Stromal cell of bone marrow (primary cell): ENCODE measurements at regions not wholly inside any gene's neighbourhood (a gene's known extent, or its start where the extent isn't known, plus 50 kb on each side); places are given as distances from the start of the nearest gene placed in this dataset.
"Not testable (repeated sequence)": the region's sequence is repeated elsewhere in the genome, so short reads cannot be mapped to it uniquely, and the experiment has no call there.

ENCODE experiments used
- DNase-seq: peaks from one replicate; pipeline ENCODE4 v3.0.0-alpha.2; 2012; ENCODE audit warnings: low read depth

DNA sequence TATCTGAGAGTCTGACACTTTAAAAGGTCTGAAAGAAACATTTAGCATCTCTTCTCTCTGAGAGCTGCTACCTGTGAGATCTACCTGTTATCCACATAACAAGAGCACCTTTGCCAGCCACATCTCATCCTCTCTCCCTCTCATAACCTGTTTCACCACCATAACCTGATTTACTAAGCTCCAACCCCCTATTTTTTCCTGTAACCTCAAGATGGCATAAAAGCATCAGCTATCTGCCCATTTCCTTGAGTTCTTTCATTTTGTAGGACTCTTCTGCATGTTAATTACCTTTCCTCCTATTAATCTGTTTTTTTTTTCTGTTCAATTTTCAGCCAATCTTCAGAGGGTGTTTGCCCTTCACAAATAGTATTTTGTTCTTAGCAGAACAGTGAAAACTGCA is 136.5 kb upstream of the KCNK1 start:
- no peak for DNase-seq

DNA sequence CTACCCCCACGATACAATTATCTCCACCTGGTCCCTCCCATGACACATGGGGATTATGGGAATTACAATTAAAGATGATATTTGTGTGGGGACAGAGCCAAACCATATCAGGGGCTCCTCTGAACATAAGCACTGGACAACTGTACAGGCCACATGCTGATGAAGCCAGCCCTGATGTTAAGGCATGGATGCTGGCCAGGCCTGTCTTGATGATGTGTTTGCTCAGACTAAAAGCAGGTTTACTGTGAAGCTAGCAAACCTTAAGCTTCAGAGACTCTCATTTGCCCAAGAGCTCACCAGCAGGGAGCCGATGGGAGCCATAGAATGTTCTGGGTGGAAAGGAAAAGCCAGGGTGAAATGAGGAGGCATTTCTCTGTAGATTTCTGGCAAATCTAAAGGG is 135.3 kb upstream of the KCNK1 start:
- no peak for DNase-seq

DNA sequence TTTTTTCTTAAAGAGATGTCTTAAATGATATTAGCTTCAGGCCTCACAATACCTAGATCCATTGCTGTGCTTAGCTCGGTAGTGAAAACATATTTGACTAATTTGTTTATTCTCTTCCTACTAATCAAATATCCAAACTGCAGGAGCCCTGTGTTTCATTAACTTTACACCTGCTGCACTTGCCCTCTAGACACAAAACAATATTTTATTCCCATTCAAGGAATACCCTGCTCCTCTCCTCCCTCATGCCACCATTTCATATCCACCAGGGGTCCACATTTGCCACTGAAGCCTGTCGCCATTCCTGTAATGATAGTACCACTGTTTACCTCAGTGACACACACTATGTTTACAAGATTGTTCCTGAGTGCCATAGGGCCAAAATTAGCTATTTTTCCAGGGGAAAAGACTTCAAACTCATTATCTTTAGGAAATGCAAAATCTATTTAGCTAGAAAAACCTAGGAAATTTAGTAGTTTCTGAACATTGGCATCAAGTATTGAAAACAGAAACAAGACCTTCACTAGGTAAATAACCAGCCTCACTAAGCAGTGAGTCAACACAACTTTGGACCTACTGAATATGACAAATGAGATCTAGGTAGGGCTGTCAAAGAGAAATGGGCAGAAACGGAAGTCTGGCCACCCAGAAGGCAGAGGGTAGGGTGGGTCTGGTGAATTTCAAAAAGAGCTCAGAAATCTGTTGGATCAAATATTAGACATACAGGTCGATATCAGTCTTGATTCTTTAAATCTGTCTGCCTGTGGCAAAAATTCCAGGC is 134.6 kb upstream of the KCNK1 start:
- no peak for DNase-seq

DNA sequence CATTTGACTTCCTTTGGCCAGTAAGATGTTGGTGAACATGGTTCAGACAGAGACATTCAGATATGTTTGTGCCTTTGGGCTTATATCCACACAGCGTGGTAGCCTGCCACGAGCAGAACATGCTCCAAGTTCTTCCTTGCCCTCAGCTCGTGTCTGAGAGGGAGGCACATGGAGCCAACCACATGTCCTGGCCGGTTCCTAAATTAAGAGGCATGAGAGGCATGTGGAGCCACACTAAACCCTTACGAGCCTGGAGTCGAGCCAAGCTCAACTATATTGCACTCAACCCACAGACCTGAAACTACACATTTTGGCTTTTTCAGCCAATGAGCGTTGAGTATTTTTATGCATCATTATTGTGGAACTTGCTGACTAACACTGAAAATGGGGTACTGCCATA is 133.7 kb upstream of the KCNK1 start:
- DNase-seq = no peak

DNA sequence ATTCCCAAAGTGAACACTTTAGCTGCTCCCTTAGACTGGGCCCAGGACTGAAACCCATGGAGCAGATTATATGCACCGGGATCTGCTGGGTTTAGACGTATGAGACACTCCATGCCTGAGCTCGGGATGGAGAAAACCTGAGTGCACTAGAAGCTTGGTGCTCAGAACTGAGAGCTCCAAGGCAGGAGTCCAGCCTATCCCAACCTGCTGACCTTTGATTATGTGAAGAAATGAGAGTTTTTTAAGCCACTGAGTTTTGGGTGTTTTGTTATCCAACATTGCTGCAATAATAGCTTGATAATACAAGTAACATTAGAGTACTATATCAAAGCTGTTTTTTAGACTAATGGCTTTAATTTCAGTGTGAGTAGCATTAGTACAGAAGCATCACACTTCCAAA is 131.5 kb upstream of the KCNK1 start:
- no peak for DNase-seq

DNA sequence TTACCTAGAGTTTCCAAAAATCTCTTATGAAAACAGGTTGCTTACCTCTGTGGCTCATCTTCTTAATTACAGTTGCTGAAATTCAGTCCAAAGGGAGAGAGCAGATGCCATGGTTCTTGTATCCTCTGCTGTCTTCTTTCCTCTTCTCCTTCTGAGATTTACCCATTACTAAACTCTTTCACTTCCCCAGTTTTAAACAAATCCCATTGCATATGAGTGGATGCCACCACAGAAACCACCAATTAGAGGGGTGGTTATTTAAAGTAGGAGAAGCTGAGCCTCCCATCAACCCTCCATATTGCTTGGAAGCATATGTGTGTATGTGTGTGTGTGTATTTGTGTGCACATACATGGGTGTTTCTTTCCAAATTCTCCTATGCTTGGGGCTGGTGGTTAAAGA is 128.5 kb upstream of the KCNK1 start:
- DNase-seq = no peak

DNA sequence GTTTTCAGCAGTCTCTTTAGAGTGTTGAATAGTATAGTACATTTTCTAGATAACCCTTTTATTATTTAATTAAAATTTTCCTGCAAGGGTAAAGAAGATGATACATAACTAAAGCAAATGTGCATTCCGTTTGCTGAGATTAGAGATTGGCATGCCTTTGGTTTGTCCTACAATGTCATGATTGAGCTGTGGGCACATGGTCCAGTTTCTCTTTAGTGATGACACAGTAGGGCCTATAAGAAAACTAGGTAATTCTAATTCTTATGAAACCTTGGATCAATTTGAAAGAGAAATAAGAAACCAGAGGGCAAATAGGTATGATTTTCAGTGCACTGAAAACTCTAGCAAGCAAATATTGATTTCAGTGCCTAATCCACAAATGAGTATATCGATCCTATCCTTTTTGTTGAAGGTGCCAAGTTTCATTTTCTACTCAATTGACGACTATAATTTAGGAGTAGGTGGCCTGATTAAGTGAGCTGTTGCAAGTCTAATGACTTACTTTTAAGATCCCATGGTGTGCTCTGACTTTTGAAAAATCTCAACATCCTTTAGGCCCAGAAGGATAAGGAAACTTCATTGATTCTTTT is 128.0 kb upstream of the KCNK1 start:
- DNase-seq = no peak

DNA sequence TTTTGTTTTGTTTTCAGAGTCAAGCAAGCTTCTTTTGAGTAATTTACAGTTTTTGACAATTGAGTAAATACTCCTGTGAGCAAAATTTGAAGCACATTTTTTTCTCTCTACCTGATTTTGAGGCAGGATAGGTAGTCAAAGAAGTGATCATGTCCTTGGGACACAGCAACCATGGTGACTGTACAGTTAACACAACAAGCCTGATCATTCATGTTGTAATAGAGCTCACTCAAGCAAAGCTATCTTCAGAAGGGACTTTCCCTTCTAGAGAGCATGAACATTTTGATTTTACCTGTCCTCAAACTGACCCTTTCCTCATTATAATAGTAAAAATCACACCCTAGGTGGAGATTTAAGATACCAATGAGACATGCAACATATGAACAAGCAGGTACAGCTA is 126.5 kb upstream of the KCNK1 start:
- DNase-seq = no peak

DNA sequence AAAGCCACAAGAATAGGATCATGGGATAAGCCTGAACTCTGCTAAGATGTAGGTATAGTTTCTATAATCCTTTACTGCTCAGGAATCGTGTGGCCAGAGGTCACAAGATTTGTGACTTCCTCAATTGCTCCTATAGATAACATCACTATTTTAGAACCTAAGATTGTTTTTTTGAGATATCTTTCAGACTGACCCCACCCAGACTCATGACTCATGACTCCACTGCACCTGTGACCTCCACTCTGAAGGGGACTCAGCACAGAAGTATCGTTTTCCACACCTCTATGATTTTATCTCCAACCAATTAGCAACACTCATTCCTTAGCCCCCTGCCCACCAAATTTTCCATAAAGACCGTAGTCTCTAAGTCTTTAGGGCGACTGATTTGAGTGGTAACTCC is 124.5 kb upstream of the KCNK1 start:
- DNase-seq = no peak

DNA sequence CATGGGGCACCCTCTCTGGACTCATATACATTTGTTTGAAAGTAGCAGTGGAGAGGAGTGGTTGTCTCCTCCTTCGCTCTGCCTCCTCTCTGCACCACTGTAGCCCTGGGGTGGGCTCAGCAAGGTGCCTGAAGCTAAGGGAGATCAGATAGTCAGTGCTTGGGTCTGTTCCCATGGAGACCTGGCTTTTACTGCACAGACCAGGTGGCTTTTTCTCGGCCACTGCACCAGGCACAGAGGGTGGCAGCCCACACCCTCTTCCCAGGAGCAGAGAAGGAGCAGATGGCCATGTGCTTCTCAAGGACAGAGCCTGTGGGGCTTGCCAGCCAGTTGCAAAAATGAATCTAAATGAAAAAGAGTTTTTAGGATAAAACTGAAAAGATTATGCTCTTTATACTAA is 123.4 kb upstream of the KCNK1 start:
- no peak for DNase-seq

DNA sequence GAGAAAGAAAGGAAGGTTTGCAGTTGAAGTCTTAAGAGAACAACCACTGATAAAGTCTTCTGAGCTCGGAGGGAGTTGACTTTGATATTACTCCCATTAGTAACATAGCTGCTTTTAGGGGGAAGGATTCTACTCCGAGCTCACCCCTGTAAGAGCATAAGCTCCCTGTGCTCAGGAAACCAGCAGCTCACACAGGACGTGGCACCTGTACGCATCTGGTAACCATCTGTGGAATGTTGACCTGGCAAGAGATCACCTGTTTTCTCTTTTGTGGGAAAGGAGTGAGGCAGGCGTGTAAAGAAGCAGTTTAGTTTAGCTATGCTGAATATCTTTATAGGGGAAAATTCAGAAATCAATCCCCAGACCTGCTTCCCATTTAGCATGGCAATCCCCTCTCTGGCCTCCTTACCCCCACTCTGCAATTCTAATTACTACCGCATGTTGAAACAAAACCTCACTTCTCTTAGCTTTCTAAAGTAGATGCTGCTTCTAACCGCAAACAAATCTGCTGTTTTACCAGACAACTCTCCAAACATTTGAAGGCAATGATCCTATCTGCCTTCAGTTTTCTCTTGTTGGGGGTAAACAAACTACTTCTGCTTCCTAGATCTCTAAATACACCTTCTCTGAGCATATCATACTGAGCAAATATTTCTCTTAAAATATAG is 121.8 kb upstream of the KCNK1 start:
- no peak for DNase-seq

DNA sequence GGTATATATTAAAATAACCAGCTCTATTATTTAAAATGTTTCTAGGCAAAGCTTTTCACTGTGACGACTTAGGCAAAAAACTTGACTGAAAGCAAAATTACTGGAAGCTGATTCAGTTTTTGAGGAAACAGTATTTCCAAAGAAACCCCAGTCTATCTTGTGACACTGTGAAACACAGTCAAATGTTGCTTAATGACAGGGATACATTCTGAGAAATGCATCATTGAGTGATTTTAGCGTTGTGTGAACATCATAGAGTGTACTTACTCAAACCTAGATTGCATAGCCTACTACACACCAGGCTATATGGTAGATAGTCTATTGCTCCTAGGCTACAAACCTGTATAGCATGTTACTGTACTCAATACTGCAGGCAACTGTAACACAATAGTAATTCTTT is 116.9 kb upstream of the KCNK1 start:
- no peak for DNase-seq

DNA sequence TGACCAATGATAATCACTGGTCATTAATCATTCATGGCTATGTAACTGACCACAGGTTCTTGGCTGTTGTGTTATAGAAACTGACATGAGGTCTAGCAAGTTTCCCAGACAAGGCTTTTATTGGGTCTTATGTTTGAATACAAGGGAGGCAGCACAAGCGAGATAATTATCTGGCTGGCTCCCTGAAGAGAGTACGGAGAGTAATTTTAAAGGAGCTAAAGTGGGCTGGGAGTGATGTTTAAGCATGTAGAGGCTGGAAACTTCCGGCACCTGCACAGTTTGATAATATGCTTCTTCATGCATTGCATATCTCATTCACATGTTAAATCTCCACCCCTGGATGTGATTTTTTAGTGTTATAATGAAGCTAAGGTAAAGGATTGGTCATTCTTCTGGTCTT is 116.2 kb upstream of the KCNK1 start:
- DNase-seq = no peak

DNA sequence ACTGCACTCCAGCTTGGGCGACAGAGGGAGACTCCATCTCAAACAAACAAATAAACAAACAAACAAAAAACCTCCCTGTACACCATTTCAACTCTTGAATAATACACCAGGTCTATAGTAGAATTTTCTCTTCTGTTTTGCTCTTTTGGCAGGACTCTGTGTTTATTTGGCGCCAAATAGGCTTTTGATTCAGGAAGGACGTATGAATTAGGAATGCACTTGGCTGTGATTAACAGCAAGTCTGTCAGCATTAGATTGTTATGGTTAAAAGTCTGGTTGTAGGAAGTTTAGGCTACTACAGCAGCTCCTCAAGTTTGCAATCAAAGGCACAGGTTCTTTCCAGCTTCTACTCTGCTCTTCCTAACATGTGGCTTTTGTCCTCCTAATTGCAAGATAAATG is 113.8 kb upstream of the KCNK1 start:
- no peak for DNase-seq

DNA sequence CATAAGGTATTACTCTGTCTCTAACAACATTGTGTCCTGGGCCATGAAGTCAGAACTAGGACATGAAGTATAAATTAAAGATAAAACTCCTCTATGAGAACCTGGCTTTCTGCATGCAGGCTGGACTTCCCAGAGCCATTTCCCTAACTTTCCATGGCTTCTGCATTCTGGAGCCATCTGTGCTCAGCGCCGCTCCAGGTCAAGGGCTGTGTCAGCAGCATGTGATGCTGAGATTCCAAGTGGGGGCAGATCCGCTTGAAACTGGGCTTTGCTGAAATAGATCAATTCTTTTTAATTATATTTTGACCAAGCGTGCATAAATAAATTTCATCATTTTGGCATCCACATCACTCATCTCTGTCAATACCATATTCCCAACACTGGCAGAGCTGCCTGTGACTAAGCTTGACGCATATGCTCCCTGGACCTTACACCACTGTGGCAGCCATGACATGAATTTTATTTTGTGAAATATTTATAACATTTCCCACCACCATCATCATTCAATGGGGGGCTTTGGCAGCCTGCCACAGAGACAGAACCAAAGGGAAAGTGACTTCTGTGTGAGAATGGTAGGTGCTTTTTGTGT is 110.4 kb upstream of the KCNK1 start:
- DNase-seq = no peak

DNA sequence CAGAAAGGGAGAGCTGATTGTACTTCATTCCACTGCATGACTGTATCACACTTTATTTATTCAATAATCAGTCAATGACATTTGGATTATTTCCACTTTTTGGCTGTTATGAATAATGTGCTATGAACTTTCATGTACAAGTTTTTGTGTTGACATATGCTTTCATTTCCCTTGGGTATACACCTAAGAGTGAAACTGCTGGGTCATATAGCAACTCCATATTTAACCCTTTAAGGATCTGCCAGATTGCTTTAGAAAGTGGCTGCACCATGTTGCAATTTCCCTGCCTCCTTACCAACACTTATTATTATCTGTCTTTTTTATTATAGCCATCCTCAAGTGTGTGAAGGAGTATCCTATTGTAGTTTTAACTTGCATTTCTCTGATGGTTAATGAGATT is 108.8 kb upstream of the KCNK1 start:
- DNase-seq = no peak

DNA sequence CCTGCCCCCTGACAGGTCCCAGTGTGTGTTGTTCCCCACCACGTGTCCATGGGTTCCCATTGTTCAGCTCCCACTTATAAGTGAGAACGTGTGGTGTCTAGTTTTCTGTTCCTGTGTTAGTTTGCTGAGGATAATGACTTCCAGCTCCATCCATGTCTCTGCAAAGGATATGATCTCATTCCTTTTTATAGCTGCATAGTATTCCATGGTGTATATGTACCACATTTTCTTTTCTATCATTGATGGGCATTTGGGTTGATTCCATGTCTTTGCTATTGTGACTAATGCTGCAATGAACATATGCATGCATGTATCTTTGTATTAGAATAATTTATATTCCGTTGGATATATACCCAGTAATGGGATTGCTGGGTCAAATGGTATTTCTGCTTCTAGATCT is 108.0 kb upstream of the KCNK1 start:
- DNase-seq = not testable (repeated sequence)

DNA sequence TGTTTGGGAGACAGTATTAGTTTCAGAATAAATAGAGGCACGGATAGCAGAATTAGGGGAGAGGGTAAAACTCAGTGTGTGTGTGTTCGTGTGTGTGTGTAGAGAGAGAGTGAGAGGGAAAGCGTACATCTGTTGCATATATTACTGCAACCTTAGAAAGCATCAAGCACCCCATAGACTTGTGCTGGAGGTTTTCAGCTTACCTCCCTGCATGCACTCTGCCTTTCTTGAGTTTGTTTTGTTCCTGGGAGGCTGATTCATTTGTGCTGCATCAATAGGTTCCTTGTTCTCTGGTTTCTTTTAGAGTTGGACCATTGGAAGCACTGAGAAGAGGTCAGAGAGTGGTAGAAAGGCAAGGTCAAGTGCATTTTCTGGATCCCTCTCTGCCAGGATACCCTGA is 104.4 kb upstream of the KCNK1 start:
- DNase-seq = no peak

DNA sequence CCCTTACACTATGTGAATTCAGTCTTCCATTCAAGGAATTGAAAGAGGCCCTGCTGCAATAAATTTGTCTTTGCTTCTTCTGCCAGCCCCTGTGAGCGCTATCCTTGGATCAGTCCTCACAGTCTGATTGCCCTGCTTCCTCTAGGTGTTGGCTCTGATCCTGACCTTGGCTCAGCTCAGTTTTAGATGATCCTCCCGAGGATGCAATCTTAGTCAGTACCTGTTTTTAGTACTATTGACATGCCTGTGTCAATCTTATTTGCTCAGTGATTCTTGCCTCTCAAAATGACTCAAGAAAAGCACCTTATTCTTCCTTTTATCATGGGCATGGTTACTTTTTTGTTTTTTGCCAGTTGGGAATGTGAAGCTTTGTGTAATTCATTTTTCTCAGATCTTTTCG is 101.4 kb upstream of the KCNK1 start:
- no peak for DNase-seq

DNA sequence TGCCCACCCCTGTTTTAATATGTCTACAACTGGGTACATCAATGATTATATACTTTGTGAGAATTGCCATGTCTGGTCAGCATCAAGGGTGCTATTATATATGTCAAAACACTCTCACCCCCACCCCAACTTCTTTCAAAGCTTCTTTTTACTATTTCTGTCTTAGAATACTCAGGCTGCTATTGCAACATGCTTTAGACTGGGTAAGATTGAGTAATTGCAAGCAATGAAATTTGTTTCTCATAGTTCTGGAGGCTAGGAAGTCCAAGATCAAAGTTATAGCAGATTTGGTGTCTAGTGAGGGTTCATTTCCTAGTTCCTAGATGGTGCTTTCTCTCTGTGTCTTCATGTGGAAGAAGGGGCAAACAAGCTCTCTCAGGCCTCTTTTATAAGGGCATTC is 100.5 kb upstream of the KCNK1 start:
- no peak for DNase-seq

DNA sequence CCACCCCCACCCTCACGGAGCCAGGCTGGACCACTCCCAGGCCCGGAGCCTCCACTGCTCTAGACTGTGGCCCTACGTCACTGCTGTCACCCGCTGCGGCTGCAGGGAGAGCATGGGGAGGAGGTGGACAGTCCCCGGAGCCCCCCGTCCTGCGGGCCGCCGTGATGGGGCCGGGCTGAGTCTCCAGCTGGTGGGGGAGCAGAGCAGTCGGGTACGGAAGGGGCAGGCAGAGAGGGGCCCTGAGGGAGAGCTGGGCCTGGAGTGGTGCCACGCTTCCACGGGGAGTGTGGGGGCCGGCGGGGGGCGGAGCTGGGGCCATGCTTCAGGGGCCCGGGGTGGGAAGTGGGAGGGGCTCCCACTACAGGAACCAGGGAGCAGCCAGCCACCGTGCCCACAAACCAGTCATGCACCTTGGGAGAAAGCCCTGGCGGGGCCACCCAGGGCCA is 98.9 kb upstream of the KCNK1 start:
- DNase-seq = no peak

DNA sequence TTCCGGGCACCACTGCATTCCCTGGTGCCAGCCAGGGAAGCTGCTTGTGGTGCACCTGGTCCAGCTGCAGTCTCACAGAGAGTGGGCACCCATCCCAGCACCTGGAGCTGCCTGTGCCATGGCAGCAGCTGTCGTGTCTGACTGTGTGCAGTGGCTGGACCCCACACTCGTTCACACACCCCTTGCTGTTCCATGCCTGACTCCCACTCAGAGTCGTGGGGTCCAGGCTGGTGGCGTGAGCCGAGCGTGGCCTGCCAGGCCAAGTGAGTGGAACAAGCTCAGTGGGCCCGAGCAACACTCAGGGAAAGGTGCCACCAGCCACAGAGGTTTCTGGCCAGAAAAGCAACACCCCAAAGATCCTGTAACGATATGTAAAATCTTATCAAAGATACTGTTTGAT is 97.2 kb upstream of the KCNK1 start:
- no peak for DNase-seq

DNA sequence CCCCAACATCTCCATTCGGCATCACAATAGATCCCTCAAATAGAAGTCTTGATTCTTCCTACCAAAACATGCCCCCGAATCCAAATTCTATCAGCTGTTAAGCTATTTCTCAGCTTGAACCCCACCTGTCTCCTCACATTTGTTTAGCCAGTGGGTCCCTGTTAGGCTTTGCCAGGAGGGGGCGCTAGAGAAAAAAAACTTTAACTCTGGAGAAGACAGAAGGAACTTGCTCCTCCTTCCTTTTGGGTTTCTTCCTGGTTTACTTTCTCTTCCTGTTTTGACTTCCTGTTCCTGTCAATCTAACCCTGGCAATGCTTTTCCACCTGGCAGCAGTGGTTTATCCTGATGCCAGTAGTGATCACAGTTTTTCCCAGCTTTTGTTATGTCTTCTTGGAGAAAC is 95.6 kb upstream of the KCNK1 start:
- DNase-seq = no peak
